IPS DF 6.9 (cell line): ENCODE measurements at regions not wholly inside any gene's neighbourhood (a gene's known extent, or its start where the extent isn't known, plus 50 kb on each side); places are given as distances from the start of the nearest gene placed in this dataset.

Experiments used
- DNase-seq: peaks from one replicate; pipeline ENCODE4 v3.0.0-alpha.2; 2013; ENCODE audit warnings: low read depth, low spot score
- H3K27ac ChIP-seq: one replicate; pipeline ENCODE4 v1.5.1; 2013; ENCODE audit warnings: low read length, control low read depth
- H3K27me3 ChIP-seq: 2 replicates; pipeline ENCODE4 v1.6.1; 2013; ENCODE audit warnings: mild to moderate bottlenecking, low read length; ENCODE audit not compliant: control insufficient read depth, insufficient read depth
- H3K36me3 ChIP-seq: 2 replicates; pipeline ENCODE4 v1.6.1; 2013; ENCODE audit warnings: low read length; ENCODE audit not compliant: control insufficient read depth, insufficient read depth
- H3K4me1 ChIP-seq: 2 replicates; pipeline ENCODE4 v1.6.1; 2013; ENCODE audit warnings: low read length; ENCODE audit not compliant: control insufficient read depth, insufficient read depth
- H3K4me3 ChIP-seq: 2 replicates; pipeline ENCODE4 v1.5.1; 2013; ENCODE audit warnings: mild to moderate bottlenecking, low read length
- H3K9me3 ChIP-seq: 2 replicates; pipeline ENCODE4 v1.6.1; 2013; ENCODE audit warnings: low read length, inconsistent platforms; ENCODE audit not compliant: control insufficient read depth, insufficient read depth
- WGBS: extraction: QIAGEN DNeasy Blood & Tissue Kit; methylation state at CpG from one replicate; pipeline ENCODE4 v1.1.7; 2013; ENCODE audit warnings: mixed read lengths, missing lambda C conversion rate; ENCODE audit not compliant: insufficient read length, insufficient coverage; 5-methylcytosine and 5-hydroxymethylcytosine counted together

- no peak overlapping the region for H3K4me3 ChIP-seq
- no peak overlapping the region for H3K27ac ChIP-seq
- no peak for DNase-seq
Observed at GRCh38 chr16:76964464-76965154, 226.4 kb upstream of the MON1B start.

DNA sequence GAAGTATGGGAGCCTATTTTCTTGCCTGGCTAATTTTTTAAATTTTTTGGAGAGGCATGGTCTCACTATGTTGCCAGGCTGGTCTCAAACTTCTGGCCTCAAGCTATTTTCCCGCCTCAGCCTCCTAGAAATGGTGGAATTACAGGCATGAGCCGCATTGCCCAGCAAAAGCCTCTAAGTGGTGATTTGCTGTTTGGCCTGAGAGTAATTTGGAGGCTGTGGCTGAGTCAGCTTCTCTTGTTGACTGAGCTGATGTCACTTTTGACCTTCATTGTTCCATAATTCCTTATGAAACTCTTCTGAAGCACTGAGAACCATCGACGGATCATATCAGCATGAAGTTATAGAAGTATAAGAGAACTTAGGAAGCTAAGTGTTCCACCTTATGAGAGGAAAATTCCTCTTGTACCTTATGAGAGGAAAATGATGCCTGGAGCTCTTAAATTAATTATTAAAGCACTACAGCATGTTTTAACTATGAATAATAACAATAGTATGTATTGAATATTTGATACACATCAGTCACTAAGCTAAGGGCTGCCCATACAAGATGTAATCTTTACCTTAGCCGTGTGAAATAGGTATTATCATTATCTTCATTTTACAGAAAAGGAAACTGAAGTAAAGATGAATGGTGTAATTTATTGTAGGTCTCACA lies 220.8 kb upstream of the MON1B start:
- WGBS: no CpG with 5 or more reads among the region's 5 CpGs
- Histone ChIP-seq H3K27ac (no peak overlapping the region), H3K9me3 (no peaks in the 10 kb centered on the region; the same call in 1 of the 2 replicates), H3K4me3 (no peak overlapping the region), H3K27me3 (no peaks in the 10 kb centered on the region), H3K4me1 (no peaks in the 10 kb centered on the region), H3K36me3 (no peaks in the 10 kb centered on the region)
- no peak for DNase-seq

More at GRCh38 chr16:76964464-76965154, 226.4 kb upstream of the MON1B start:
- WGBS: no CpG with 5 or more reads among the region's 2 CpGs
- no peaks in the 10 kb centered on the region for H3K36me3 ChIP-seq
- H3K4me1 ChIP-seq: no peaks in the 10 kb centered on the region
- H3K9me3 ChIP-seq: no peaks in the 10 kb centered on the region; the same call in 1 of the 2 replicates
- no peaks in the 10 kb centered on the region for H3K27me3 ChIP-seq

- Histone ChIP-seq H3K4me3 (no peak overlapping the region), H3K36me3 (no peaks in the 10 kb centered on the region), H3K27me3 (no peaks in the 10 kb centered on the region), H3K4me1 (no peaks in the 10 kb centered on the region), H3K9me3 (no peaks in the 10 kb centered on the region; the same call in 1 of the 2 replicates), H3K27ac (no peak overlapping the region)
- DNase-seq: no peak
- WGBS: no CpG with 5 or more reads among the region's 1 CpG
Observed at GRCh38 chr16:76970745-76971099, 220.3 kb upstream of the MON1B start.

DNA sequence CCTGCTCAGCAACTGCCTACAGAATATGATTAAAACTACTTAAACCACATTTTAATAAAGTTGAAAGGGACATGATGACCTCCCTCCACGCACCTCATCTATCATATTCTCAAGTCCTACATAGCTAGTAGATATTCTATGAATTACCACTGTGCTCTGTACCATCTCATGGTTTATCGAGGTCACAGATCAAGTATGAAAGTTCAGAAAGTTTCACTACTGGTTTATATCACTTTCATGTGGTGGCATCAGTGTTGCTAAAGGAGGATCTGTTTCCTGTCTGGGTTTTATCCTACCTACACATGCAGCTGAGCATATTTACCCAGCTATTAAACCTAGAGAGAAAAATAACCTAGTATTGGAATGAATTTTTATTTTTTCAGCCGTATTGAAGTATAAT lies 214.9 kb upstream of the MON1B start:
- Histone ChIP-seq H3K27ac (no peak overlapping the region), H3K4me3 (no peak overlapping the region), H3K36me3 (no peaks in the 10 kb centered on the region), H3K9me3 (no peaks in the 10 kb centered on the region), H3K4me1 (no peaks in the 10 kb centered on the region), H3K27me3 (no peaks in the 10 kb centered on the region)
- DNase-seq: no peak
- WGBS: no CpG with 5 or more reads among the region's 3 CpGs

GRCh38 chr16:76976756-76977155 lies 214.2 kb upstream of the MON1B start:
- Histone ChIP-seq H3K36me3 (no peaks in the 10 kb centered on the region), H3K4me3 (no peak overlapping the region), H3K4me1 (no peaks in the 10 kb centered on the region), H3K9me3 (no peaks in the 10 kb centered on the region), H3K27me3 (no peaks in the 10 kb centered on the region), H3K27ac (no peak overlapping the region)
- WGBS: no CpG with 5 or more reads among the region's 2 CpGs
- DNase-seq: no peak

- no peak overlapping the region for H3K27ac ChIP-seq
- H3K36me3 ChIP-seq: no peaks in the 10 kb centered on the region
- H3K4me1 ChIP-seq: no peaks in the 10 kb centered on the region
- H3K9me3 ChIP-seq: no peaks in the 10 kb centered on the region; the same call in 1 of the 2 replicates
- no peak for DNase-seq
- no peaks in the 10 kb centered on the region for H3K27me3 ChIP-seq
- no peak overlapping the region for H3K4me3 ChIP-seq
- WGBS: no CpG with 5 or more reads among the region's 3 CpGs
Observed at GRCh38 chr16:76984196-76984595, 206.8 kb upstream of the MON1B start.

GRCh38 chr16:76985392-76986045 lies 205.5 kb upstream of the MON1B start:
- DNase-seq: no peak
- no peak overlapping the region for H3K27ac ChIP-seq
- H3K4me3 ChIP-seq: no peak overlapping the region
- H3K36me3 ChIP-seq: no peaks in the 10 kb centered on the region
- no CpG with 5 or more reads among the region's 4 CpGs for WGBS
- H3K27me3 ChIP-seq: no peaks in the 10 kb centered on the region
- no peaks in the 10 kb centered on the region; the same call in 1 of the 2 replicates for H3K9me3 ChIP-seq
- no peaks in the 10 kb centered on the region for H3K4me1 ChIP-seq

GRCh38 chr16:76988526-76988925 lies 202.5 kb upstream of the MON1B start:
- Histone ChIP-seq H3K27ac (no peak overlapping the region), H3K36me3 (no peaks in the 10 kb centered on the region), H3K9me3 (no peaks in the 10 kb centered on the region; the same call in 1 of the 2 replicates), H3K4me3 (no peak overlapping the region), H3K4me1 (no peaks in the 10 kb centered on the region), H3K27me3 (no peaks in the 10 kb centered on the region)
- no peak for DNase-seq
- WGBS: no CpG with 5 or more reads among the region's 2 CpGs

DNA sequence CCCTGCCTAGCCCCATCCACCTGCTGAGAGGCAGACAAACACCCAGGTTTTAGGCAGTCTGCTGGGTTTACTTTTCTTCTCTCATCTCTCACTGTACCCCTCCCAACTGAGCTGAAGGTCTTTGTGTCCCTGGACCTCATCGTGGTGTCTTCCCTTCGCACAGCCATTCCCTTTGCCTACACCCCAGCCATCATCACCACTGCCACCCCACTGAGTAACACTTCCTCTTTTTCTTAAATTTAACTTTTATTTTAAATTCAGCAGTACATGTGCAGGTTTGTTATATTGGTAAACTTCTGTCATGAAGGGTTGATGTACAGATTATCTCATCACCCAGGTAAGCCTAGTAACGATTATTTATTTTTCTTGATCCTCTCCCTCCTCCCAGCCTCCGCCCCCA lies 188.3 kb upstream of the MON1B start:
- Histone ChIP-seq H3K27ac (no peak overlapping the region), H3K4me1 (no peaks in the 10 kb centered on the region), H3K9me3 (no peaks in the 10 kb centered on the region; the same call in 1 of the 2 replicates), H3K36me3 (no peaks in the 10 kb centered on the region), H3K4me3 (no peak overlapping the region), H3K27me3 (no peaks in the 10 kb centered on the region)
- WGBS: no CpG with 5 or more reads among the region's 4 CpGs
- no peak for DNase-seq

- H3K9me3 ChIP-seq: peaks cover 1% of the 10 kb centered on the region; the same call in 1 of the 2 replicates
- H3K27me3 ChIP-seq: no peaks in the 10 kb centered on the region
- no peaks in the 10 kb centered on the region for H3K4me1 ChIP-seq
- WGBS: no CpG with 5 or more reads among the region's 6 CpGs
- no peaks in the 10 kb centered on the region for H3K36me3 ChIP-seq
- no peak for DNase-seq
- H3K27ac ChIP-seq: no peak overlapping the region
- no peak overlapping the region for H3K4me3 ChIP-seq
Observed at GRCh38 chr16:77009453-77009852, 181.5 kb upstream of the MON1B start.
